A549 (cell line): ENCODE measurements at regions not wholly inside any gene's neighbourhood (a gene's known extent, or its start where the extent isn't known, plus 50 kb on each side); places are given as distances from the start of the nearest gene placed in this dataset.

ENCODE experiments used
- ATAC-seq, 2 experiments: fragments of 200-7000 bp in 1 of 2; fragments of >200 bp in 1 of 2; cut with Nextera tagmentation in 1 of 2; cut with Tn5 transposase in 1 of 2; 3 replicates each; pipeline versions ENCODE4 v1.8.0 to v1.9.1; 2018 to 2020; ENCODE audit warnings: mild to moderate bottlenecking in 1 of 2, moderate library complexity in 1 of 2
- CTCF ChIA-PET: fragments of 300-600 bp; sonication (Branson Sonifier 250); formaldehyde crosslinking; extraction: SDS; loops from one replicate; lab custom pipeline; 2021; ENCODE audit warnings: antibody characterized with exemption, inconsistent platforms; lab: Yijun Ruan, JAX
- POLR2A ChIA-PET: fragments of 350-600 bp; formaldehyde crosslinking; extraction: SDS; loops from one replicate; lab custom pipeline; 2021; ENCODE audit warnings: antibody characterized with exemption, inconsistent platforms; lab: Yijun Ruan, JAX
- DNase-seq, 2 experiments: peaks; one replicate each; pipeline versions ENCODE4 v3.0.0 to v3.0.0-alpha.2; 2011 to 2016; ENCODE audit warnings: low read depth in 1 of 2, low spot score in 1 of 2
- FAIRE-seq: peaks from 2 replicates; lab custom pipeline; 2011; peaks lifted over from hg19 to GRCh38; lab: Jason Lieb, UNC
- H3K27ac ChIP-seq, 2 experiments: fragments of >200 bp; sonication (Bioruptor Twin); formaldehyde crosslinking; 3 replicates each; pipeline ENCODE4 v1.5.1; 2016 to 2017
- H3K4me1 ChIP-seq: fragments of >200 bp; sonication (Bioruptor Twin); formaldehyde crosslinking; 3 replicates; pipeline ENCODE4 v1.6.1; 2016
- H3K4me2 ChIP-seq: fragments of >200 bp; sonication (Bioruptor Twin); formaldehyde crosslinking; 3 replicates; pipeline ENCODE4 v1.6.1; 2016
- H3K4me3 ChIP-seq: fragments of >200 bp; sonication (Bioruptor Twin); formaldehyde crosslinking; 3 replicates; pipeline ENCODE4 v1.5.1; 2016
- H3K9me3 ChIP-seq: fragments of >200 bp; sonication (Bioruptor Twin); formaldehyde crosslinking; 3 replicates; pipeline ENCODE4 v1.6.1; 2016
- BCL3 ChIP-seq: fragments of >200 bp; sonication (Bioruptor Twin); formaldehyde crosslinking; IDR thresholded peaks from 3 replicates; pipeline ENCODE4 v1.6.1; 2016
- BHLHE40 ChIP-seq: IDR thresholded peaks from 2 replicates; pipeline ENCODE4 v1.6.1; 2012; ENCODE audit warnings: low read depth, low read length, inconsistent platforms
- CBX2 ChIP-seq: fragments of 200-600 bp; sonication (generic); IDR thresholded peaks from 2 replicates; pipeline ENCODE4 v1.6.1; 2016; ENCODE audit warnings: low read depth, mild to moderate bottlenecking, borderline replicate concordance
- CEBPB ChIP-seq, 2 experiments: fragments of >200 bp in 1 of 2; sonication (Bioruptor Twin) in 1 of 2; formaldehyde crosslinking in 1 of 2; IDR thresholded peaks; 2 replicates each; pipeline ENCODE4 v1.6.1; 2012 to 2016
- CHD4 ChIP-seq: fragments of 200-600 bp; sonication (generic); IDR thresholded peaks from 2 replicates; pipeline ENCODE4 v1.6.1; 2016; ENCODE audit warnings: antibody characterized with exemption, mild to moderate bottlenecking, borderline replicate concordance
- EHF ChIP-seq: fragments of 250-450 bp; sonication (Bioruptor Pico); IDR thresholded peaks from 2 replicates; pipeline ENCODE4 v1.5.0; 2020; ENCODE audit warnings: mild to moderate bottlenecking
- EHMT2 ChIP-seq: fragments of 200-600 bp; sonication (generic); IDR thresholded peaks from 2 replicates; pipeline ENCODE4 v1.6.1; 2016; ENCODE audit warnings: antibody characterized with exemption, low read depth, mild to moderate bottlenecking, moderate library complexity
- ESRRA ChIP-seq: fragments of 150-350 bp; IDR thresholded peaks from 2 replicates; pipeline ENCODE4 v1.6.1; 2014; ENCODE audit warnings: mild to moderate bottlenecking, low read length, borderline replicate concordance
- FOSB ChIP-seq: fragments of 250-450 bp; sonication (Bioruptor Pico); IDR thresholded peaks from 2 replicates; pipeline ENCODE4 v1.5.0; 2020; ENCODE audit warnings: mild to moderate bottlenecking, moderate library complexity
- FOSL2 ChIP-seq, 2 experiments: fragments of 450-650 bp in 1 of 2; fragments of >200 bp in 1 of 2; sonication (Bioruptor Twin) in 1 of 2; formaldehyde crosslinking; IDR thresholded peaks; 2 replicates each; pipeline versions ENCODE4 v1.5.0 to v1.6.1; 2016 to 2020; ENCODE audit warnings: mild to moderate bottlenecking in 1 of 2, moderate library complexity in 1 of 2
- FOXS1 ChIP-seq: fragments of 250-450 bp; sonication (Bioruptor Pico); IDR thresholded peaks from 2 replicates; pipeline ENCODE4 v1.5.0; 2020; ENCODE audit warnings: mild to moderate bottlenecking, moderate library complexity
- GATA3 ChIP-seq: IDR thresholded peaks from 2 replicates; pipeline ENCODE4 v1.6.1; 2012; ENCODE audit warnings: borderline replicate concordance
- HMGXB4 ChIP-seq: fragments of 250-450 bp; sonication (Bioruptor Pico); IDR thresholded peaks from 2 replicates; pipeline ENCODE4 v1.5.0; 2021; ENCODE audit warnings: mild to moderate bottlenecking, moderate library complexity, borderline replicate concordance
- HOXA7 ChIP-seq: fragments of 250-450 bp; sonication (Bioruptor Pico); IDR thresholded peaks from 2 replicates; pipeline ENCODE4 v1.5.0; 2020; ENCODE audit warnings: mild to moderate bottlenecking, moderate library complexity
- HOXB13 ChIP-seq: fragments of 250-450 bp; sonication (Bioruptor Pico); IDR thresholded peaks from 2 replicates; pipeline ENCODE4 v1.5.0; 2020; ENCODE audit warnings: low read depth, mild to moderate bottlenecking, moderate library complexity
- MAFK ChIP-seq: fragments of 450-650 bp; IDR thresholded peaks from 2 replicates; pipeline ENCODE4 v1.6.1; 2014; ENCODE audit not compliant: partially characterized antibody
- PHF8 ChIP-seq: fragments of 200-600 bp; sonication (generic); IDR thresholded peaks from 2 replicates; pipeline ENCODE4 v1.6.1; 2016; ENCODE audit warnings: low read depth, mild to moderate bottlenecking, antibody characterized with exemption, moderate library complexity, borderline replicate concordance
- POLR2AphosphoS2 ChIP-seq: conservative IDR thresholded peaks from 2 replicates; pipeline ENCODE4 v1.6.1; 2012; ENCODE audit warnings: low read length, improper control_type of control experiment, inconsistent platforms
- RCOR1 ChIP-seq: fragments of 150-350 bp; IDR thresholded peaks from 2 replicates; pipeline ENCODE4 v1.6.1; 2014; ENCODE audit warnings: antibody characterized with exemption, low read length, low read depth
- TFCP2L1 ChIP-seq: fragments of 250-450 bp; sonication (Bioruptor Pico); IDR thresholded peaks from 2 replicates; pipeline ENCODE4 v1.5.0; 2021; ENCODE audit warnings: mild to moderate bottlenecking
- ZFP36 ChIP-seq: fragments of 450-650 bp; IDR thresholded peaks from 2 replicates; pipeline ENCODE4 v1.6.1; 2014; ENCODE audit warnings: borderline replicate concordance; ENCODE audit not compliant: partially characterized antibody
- ZNF302 ChIP-seq: fragments of 250-450 bp; sonication (Bioruptor Pico); IDR thresholded peaks from 2 replicates; pipeline ENCODE4 v1.9.0; 2021; ENCODE audit warnings: inconsistent platforms, mild to moderate bottlenecking, moderate library complexity
- WGBS: methylation state at CpG from one replicate; pipeline ENCODE4 v1.1.6; 2017; ENCODE audit errors: missing lambda C conversion rate; 5-methylcytosine and 5-hydroxymethylcytosine counted together
- TF ChIP-seq, protein P1 (sequence below): IDR thresholded peaks from 2 replicates; pipeline ENCODE4 v1.6.1; 2012; ENCODE audit warnings: low read depth, borderline replicate concordance
- TF ChIP-seq, protein P2 (sequence below): IDR thresholded peaks from 2 replicates; pipeline ENCODE4 v1.6.1; 2012
- TF ChIP-seq, protein P3 (sequence below): fragments of 200-600 bp; sonication (generic); IDR thresholded peaks from 2 replicates; pipeline ENCODE4 v1.6.1; 2016; ENCODE audit warnings: antibody characterized with exemption, mild to moderate bottlenecking, moderate library complexity
- TF ChIP-seq, protein P4 (sequence below): fragments of 150-350 bp; IDR thresholded peaks from 2 replicates; pipeline ENCODE4 v1.6.1; 2014; ENCODE audit warnings: low read depth, mild to moderate bottlenecking, low read length

DNA sequence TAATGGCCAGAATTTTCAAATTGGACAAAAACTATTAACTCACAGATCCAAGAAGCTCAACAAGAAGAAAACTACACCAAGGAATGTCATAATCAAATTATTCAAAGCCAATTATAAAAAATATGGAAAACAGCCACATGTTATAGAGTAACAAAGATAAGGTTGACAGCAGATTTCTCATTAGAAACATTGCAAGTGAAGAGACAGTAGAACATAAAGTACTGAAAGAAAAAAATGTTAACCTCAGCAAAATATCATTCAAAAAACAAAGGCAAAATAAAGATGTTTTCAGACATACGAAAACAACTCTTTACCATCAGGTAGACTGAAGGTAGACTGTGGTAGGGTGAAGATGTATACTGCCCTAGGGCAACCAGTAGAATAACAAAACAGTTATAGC is 83.4 kb downstream of the KCNRG start:
- DNase-seq = no peak
- H3K9me3 ChIP-seq = peaks cover 18% of the 10 kb centered on the region
- H3K4me3 ChIP-seq = no peak overlapping the region
- no peak for FAIRE-seq
- WGBS = 80% methylated on average over 1 of the region's 1 CpG
- no peak overlapping the region for H3K4me2 ChIP-seq
- ChIA-PET POLR2A (no interaction called here), CTCF (interaction anchor here (0.6 kb wide), 1 partner anchor 14 kb away, joined by 3 read pairs; no protein-coding TSS in a partner anchor)
- TF ChIP-seq CBX2 (no peak), MAFK (peak; percentile 97), TFCP2L1 (no peak)
- no peaks in the 10 kb centered on the region for H3K4me1 ChIP-seq
- no peak overlapping the region for H3K27ac ChIP-seq
- ATAC-seq = no peak

DNA sequence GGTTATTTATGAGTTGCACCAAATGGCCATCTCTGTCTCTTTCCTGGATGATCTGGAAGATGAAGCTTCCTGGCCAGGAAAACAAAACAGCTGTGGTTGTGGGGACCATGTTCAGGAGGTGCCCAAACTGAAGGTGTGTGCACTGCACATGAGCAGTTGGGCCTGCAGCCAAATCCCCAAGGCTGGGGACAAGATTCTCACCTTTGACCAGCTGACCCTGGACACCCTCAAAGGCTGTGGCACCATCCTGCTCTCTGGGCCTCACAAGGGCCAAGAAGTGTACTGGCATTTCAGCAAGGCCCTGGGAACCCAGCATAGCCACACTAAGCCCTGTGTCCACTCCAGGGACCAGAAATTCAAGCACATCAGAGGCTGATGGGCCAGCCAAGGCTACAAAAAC is 84.2 kb downstream of the KCNRG start:
- FAIRE-seq = no peak
- no peak for TF ChIP-seq MAFK
- TF ChIP-seq RCOR1 = no peak
- TF ChIP-seq PHF8 = no peak
- TF ChIP-seq, protein P1, sequence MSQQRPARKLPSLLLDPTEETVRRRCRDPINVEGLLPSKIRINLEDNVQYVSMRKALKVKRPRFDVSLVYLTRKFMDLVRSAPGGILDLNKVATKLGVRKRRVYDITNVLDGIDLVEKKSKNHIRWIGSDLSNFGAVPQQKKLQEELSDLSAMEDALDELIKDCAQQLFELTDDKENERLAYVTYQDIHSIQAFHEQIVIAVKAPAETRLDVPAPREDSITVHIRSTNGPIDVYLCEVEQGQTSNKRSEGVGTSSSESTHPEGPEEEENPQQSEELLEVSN = no peak
- no peak for TF ChIP-seq EHF (CRISPR knock-in tag)
- TF ChIP-seq FOSL2 (IDR thresholded peaks at IDR 0.05) = no peak
- no peak for TF ChIP-seq FOSL2 (CRISPR knock-in tag; IDR thresholded peaks at IDR 0.05)
- TF ChIP-seq CHD4 = no peak
- no peak for TF ChIP-seq HOXB13 (CRISPR knock-in tag)
- TF ChIP-seq, protein P2, sequence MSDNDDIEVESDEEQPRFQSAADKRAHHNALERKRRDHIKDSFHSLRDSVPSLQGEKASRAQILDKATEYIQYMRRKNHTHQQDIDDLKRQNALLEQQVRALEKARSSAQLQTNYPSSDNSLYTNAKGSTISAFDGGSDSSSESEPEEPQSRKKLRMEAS = no peak
- no peak for TF ChIP-seq FOSB (CRISPR knock-in tag)
- TF ChIP-seq GATA3 = no peak
- no peak overlapping the region for H3K4me3 ChIP-seq
- no peak for ATAC-seq
- no peak overlapping the region for H3K4me2 ChIP-seq
- no peak overlapping the region for H3K27ac ChIP-seq
- H3K4me1 ChIP-seq = no peaks in the 10 kb centered on the region
- ChIA-PET CTCF (no interaction called here), POLR2A (no interaction called here)
- peaks cover 18% of the 10 kb centered on the region for H3K9me3 ChIP-seq
- DNase-seq = no peak

- H3K4me3 ChIP-seq = no peak overlapping the region
- no peak overlapping the region for H3K4me2 ChIP-seq
- no peaks in the 10 kb centered on the region for H3K4me1 ChIP-seq
- POLR2A ChIA-PET = no interaction called here
- ATAC-seq = no peak
- peaks cover 18% of the 10 kb centered on the region for H3K9me3 ChIP-seq
- CTCF ChIA-PET = no interaction called here
- H3K27ac ChIP-seq = no peak overlapping the region
- DNase-seq = no peak
- no peak for FAIRE-seq
- TF ChIP-seq ZFP36 = no peak
- no peak for TF ChIP-seq MAFK
- no peak for TF ChIP-seq HMGXB4 (CRISPR knock-in tag)
- TF ChIP-seq CEBPB (IDR thresholded peaks at IDR 0.05) = no peak
- TF ChIP-seq BHLHE40 = no peak
- no peak for TF ChIP-seq POLR2AphosphoS2
- TF ChIP-seq, protein P3, sequence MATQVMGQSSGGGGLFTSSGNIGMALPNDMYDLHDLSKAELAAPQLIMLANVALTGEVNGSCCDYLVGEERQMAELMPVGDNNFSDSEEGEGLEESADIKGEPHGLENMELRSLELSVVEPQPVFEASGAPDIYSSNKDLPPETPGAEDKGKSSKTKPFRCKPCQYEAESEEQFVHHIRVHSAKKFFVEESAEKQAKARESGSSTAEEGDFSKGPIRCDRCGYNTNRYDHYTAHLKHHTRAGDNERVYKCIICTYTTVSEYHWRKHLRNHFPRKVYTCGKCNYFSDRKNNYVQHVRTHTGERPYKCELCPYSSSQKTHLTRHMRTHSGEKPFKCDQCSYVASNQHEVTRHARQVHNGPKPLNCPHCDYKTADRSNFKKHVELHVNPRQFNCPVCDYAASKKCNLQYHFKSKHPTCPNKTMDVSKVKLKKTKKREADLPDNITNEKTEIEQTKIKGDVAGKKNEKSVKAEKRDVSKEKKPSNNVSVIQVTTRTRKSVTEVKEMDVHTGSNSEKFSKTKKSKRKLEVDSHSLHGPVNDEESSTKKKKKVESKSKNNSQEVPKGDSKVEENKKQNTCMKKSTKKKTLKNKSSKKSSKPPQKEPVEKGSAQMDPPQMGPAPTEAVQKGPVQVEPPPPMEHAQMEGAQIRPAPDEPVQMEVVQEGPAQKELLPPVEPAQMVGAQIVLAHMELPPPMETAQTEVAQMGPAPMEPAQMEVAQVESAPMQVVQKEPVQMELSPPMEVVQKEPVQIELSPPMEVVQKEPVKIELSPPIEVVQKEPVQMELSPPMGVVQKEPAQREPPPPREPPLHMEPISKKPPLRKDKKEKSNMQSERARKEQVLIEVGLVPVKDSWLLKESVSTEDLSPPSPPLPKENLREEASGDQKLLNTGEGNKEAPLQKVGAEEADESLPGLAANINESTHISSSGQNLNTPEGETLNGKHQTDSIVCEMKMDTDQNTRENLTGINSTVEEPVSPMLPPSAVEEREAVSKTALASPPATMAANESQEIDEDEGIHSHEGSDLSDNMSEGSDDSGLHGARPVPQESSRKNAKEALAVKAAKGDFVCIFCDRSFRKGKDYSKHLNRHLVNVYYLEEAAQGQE = no peak
- no peak for TF ChIP-seq ZNF302
- TF ChIP-seq FOXS1 (CRISPR knock-in tag) = no peak
- no peak for TF ChIP-seq PHF8
- TF ChIP-seq, protein P2 = no peak
- no peak for TF ChIP-seq HOXA7 (CRISPR knock-in tag)
- TF ChIP-seq EHMT2 = no peak
- TF ChIP-seq BCL3 = no peak
- TF ChIP-seq, protein P4, sequence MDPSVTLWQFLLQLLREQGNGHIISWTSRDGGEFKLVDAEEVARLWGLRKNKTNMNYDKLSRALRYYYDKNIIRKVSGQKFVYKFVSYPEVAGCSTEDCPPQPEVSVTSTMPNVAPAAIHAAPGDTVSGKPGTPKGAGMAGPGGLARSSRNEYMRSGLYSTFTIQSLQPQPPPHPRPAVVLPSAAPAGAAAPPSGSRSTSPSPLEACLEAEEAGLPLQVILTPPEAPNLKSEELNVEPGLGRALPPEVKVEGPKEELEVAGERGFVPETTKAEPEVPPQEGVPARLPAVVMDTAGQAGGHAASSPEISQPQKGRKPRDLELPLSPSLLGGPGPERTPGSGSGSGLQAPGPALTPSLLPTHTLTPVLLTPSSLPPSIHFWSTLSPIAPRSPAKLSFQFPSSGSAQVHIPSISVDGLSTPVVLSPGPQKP = no peak
- no peak for TF ChIP-seq ESRRA
Measured at GRCh38 chr13:50101590-50101989, 86.3 kb downstream of the KCNRG start.
